GM23248 (cell line): ENCODE measurements at regions not wholly inside any gene's neighbourhood (a gene's known extent, or its start where the extent isn't known, plus 50 kb on each side); places are given as distances from the start of the nearest gene placed in this dataset.

Experiments
- EZH2 ChIP-seq: fragments of 200-600 bp; sonication (generic); IDR thresholded peaks from 2 replicates; pipeline ENCODE4 v1.6.1; 2018; ENCODE audit warnings: antibody characterized with exemption, mild to moderate bottlenecking; ENCODE audit not compliant: insufficient read depth, poor library complexity, severe bottlenecking
- EZH2phosphoT487 ChIP-seq: fragments of 200-600 bp; sonication (generic); IDR thresholded peaks from 2 replicates; pipeline ENCODE4 v1.6.1; 2018; ENCODE audit warnings: antibody characterized with exemption, moderate library complexity, mild to moderate bottlenecking, low read depth; ENCODE audit not compliant: insufficient read depth

- TF ChIP-seq EZH2 (no peak), EZH2phosphoT487 (no peak)
These were observed 125.6 kb upstream of the FAM20C start for GRCh38 chr7:66741-67140.
